ENCODE measurements at regions not wholly inside any gene's neighbourhood (a gene's known extent, or its start where the extent isn't known, plus 50 kb on each side); places are given as distances from the start of the nearest gene placed in this dataset.

DNA sequence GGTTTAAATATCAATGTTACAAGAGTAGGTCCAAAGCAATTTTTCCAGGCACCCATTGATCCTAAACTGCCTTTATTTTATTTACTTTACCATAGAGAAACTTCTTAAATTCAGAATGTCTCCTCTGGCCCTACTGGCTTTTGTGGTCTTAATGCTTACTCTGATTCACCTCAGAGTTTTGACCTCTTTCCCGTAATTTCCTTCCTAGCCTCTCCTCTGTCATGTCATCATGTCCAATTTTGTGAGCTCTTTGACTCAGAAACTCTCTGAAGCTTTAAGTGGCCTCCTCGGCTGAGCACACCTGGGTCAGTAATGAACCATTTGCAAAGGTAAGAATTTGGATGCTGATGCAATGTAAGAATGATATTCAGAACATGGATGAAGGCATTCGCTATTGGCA lies 303.8 kb upstream of the CDH18 start:
- FAIRE-seq (no peak), DNase-seq (no peak)
- Histone ChIP-seq H3K9ac (ENCODE audit: low read length in 3 of 3) (no peak overlapping the region), H3K4me1 (ENCODE audit: control insufficient read depth in 2 of 3, insufficient read depth in 2 of 3, low read depth in 1 of 3, low read length in 3 of 3) (no peaks in the 10 kb centered on the region), H3K4me3 (ENCODE audit: low read length in 3 of 3) (no peak overlapping the region), H3K9me3 (ENCODE audit: control insufficient read depth in 2 of 3, insufficient read depth in 1 of 3, low read length in 3 of 3) (no peaks in the 10 kb centered on the region), H3K27me3 (ENCODE audit: control insufficient read depth, insufficient read depth, low read length) (no peaks in the 10 kb centered on the region), H3K36me3 (ENCODE audit: control insufficient read depth in 2 of 3, insufficient read depth in 3 of 3, low read length in 3 of 3) (no peaks in the 10 kb centered on the region), H3K27ac (ENCODE audit: low read depth in 2 of 2, low read length in 2 of 2) (no peak overlapping the region)
- TF ChIP-seq, protein P1, sequence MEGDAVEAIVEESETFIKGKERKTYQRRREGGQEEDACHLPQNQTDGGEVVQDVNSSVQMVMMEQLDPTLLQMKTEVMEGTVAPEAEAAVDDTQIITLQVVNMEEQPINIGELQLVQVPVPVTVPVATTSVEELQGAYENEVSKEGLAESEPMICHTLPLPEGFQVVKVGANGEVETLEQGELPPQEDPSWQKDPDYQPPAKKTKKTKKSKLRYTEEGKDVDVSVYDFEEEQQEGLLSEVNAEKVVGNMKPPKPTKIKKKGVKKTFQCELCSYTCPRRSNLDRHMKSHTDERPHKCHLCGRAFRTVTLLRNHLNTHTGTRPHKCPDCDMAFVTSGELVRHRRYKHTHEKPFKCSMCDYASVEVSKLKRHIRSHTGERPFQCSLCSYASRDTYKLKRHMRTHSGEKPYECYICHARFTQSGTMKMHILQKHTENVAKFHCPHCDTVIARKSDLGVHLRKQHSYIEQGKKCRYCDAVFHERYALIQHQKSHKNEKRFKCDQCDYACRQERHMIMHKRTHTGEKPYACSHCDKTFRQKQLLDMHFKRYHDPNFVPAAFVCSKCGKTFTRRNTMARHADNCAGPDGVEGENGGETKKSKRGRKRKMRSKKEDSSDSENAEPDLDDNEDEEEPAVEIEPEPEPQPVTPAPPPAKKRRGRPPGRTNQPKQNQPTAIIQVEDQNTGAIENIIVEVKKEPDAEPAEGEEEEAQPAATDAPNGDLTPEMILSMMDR (IDR thresholded peaks at IDR 0.05; ENCODE audit: borderline replicate concordance, extremely low read depth, insufficient read depth): no peak
- intact Hi-C loops (cut with DNase I): no loop called here

DNA sequence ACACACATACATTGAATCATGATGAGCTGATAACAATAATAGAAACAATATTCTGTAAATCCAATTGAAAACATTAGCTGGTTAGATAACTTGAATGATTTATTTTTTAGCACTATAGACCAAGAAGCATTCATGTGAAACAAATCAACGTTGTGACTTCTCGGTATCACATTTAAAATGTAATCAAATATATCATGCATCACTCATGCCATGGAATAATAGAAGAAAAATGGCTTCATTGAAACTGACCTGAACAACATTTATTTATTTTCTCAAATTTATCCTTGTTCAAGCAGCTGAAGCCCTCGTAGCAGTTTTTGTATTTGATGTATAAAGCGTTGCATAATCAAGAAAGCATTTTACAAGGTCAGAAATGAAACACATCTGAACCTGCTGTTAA lies 299.6 kb upstream of the CDH18 start:
- no peaks in the 10 kb centered on the region for H3K27me3 ChIP-seq (ENCODE audit: control insufficient read depth, insufficient read depth, low read length)
- H3K27ac ChIP-seq (ENCODE audit: low read depth in 2 of 2, low read length in 2 of 2): no peak overlapping the region
- no peaks in the 10 kb centered on the region for H3K4me1 ChIP-seq (ENCODE audit: control insufficient read depth in 2 of 3, insufficient read depth in 2 of 3, low read depth in 1 of 3, low read length in 3 of 3)
- DNase-seq (no peak), FAIRE-seq (no peak)
- no peaks in the 10 kb centered on the region for H3K36me3 ChIP-seq (ENCODE audit: control insufficient read depth in 2 of 3, insufficient read depth in 3 of 3, low read length in 3 of 3)
- H3K4me3 ChIP-seq (ENCODE audit: low read length in 3 of 3): no peak overlapping the region
- TF ChIP-seq, protein P1 (IDR thresholded peaks at IDR 0.05; ENCODE audit: borderline replicate concordance, extremely low read depth, insufficient read depth): no peak
- H3K9me3 ChIP-seq (ENCODE audit: control insufficient read depth in 2 of 3, insufficient read depth in 1 of 3, low read length in 3 of 3): no peaks in the 10 kb centered on the region
- no peak overlapping the region for H3K9ac ChIP-seq (ENCODE audit: low read length in 3 of 3)
- intact Hi-C loops (cut with DNase I): no loop called here

DNA sequence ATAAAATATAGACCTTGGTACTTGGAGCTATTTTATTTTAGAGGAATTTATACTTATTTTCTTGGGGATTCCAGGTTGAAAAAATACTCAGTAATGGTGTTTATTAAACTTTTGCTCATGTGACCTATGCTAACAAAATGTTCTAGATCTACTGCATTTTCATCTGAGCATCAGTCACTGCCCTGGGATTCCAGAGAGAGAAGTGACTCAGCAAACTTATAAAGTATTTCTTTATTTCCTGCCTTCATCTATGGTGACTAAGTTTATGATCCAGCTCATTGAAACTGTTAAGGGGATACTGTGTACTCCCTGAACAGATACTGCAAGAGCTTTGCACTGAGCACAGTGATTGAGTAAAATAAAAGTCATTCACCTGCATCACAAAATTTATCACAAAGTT lies 298.5 kb upstream of the CDH18 start:
- Histone ChIP-seq H3K27me3 (ENCODE audit: control insufficient read depth, insufficient read depth, low read length) (no peaks in the 10 kb centered on the region), H3K9ac (ENCODE audit: low read length in 3 of 3) (no peak overlapping the region), H3K36me3 (ENCODE audit: control insufficient read depth in 2 of 3, insufficient read depth in 3 of 3, low read length in 3 of 3) (no peaks in the 10 kb centered on the region), H3K27ac (ENCODE audit: low read depth in 2 of 2, low read length in 2 of 2) (no peak overlapping the region), H3K4me1 (ENCODE audit: control insufficient read depth in 2 of 3, insufficient read depth in 2 of 3, low read depth in 1 of 3, low read length in 3 of 3) (no peaks in the 10 kb centered on the region), H3K4me3 (ENCODE audit: low read length in 3 of 3) (no peak overlapping the region), H3K9me3 (ENCODE audit: control insufficient read depth in 2 of 3, insufficient read depth in 1 of 3, low read length in 3 of 3) (no peaks in the 10 kb centered on the region)
- TF ChIP-seq, protein P1 (IDR thresholded peaks at IDR 0.05; ENCODE audit: borderline replicate concordance, extremely low read depth, insufficient read depth): no peak
- intact Hi-C loops (cut with DNase I): no loop called here
- DNase-seq (no peak), FAIRE-seq (no peak)

DNA sequence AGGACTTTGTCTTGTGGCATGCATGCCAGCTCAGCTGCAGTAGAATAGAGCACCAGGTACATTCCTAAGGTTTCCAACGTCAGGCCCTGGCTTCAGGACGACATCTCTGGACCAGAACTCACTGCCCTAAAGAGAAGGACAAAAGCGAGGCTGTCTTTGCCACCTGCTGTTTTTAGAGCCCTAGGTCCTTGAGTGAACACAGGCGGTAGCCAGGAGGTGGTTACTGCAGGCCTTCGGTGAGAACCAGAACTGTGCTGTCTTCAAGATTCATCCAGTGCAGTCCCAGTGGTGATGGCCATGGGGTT lies 288.9 kb upstream of the CDH18 start:
- Histone ChIP-seq H3K36me3 (ENCODE audit: control insufficient read depth in 2 of 3, insufficient read depth in 3 of 3, low read length in 3 of 3) (no peaks in the 10 kb centered on the region), H3K27me3 (ENCODE audit: control insufficient read depth, insufficient read depth, low read length) (no peaks in the 10 kb centered on the region), H3K27ac (ENCODE audit: low read depth in 2 of 2, low read length in 2 of 2) (no peak overlapping the region), H3K9me3 (ENCODE audit: control insufficient read depth in 2 of 3, insufficient read depth in 1 of 3, low read length in 3 of 3) (peaks cover 0 to 13% (median 2%) of the 10 kb centered on the region in 3 donors), H3K9ac (ENCODE audit: low read length in 3 of 3) (no peak overlapping the region), H3K4me3 (ENCODE audit: low read length in 3 of 3) (no peak overlapping the region), H3K4me1 (ENCODE audit: control insufficient read depth in 2 of 3, insufficient read depth in 2 of 3, low read depth in 1 of 3, low read length in 3 of 3) (no peaks in the 10 kb centered on the region)
- intact Hi-C loops (cut with DNase I): no loop called here
- no peak for DNase-seq
- TF ChIP-seq, protein P1 (IDR thresholded peaks at IDR 0.05; ENCODE audit: borderline replicate concordance, extremely low read depth, insufficient read depth): no peak
- FAIRE-seq: no peak

Data from kidney (tissue), 13 donors.